ENCODE measurements at regions not wholly inside any gene's neighbourhood (a gene's known extent, or its start where the extent isn't known, plus 50 kb on each side); places are given as distances from the start of the nearest gene placed in this dataset.
A peak's percentile ranks its signal among the peaks of the same experiment; 100 is the strongest.
"Not testable (repeated sequence)": the region's sequence is repeated elsewhere in the genome, so short reads cannot be mapped to it uniquely, and the experiment has no call there.

GRCh38 chr10:3325954-3326750, 153.6 kb upstream of the PITRM1 start:
- in situ Hi-C loops (cut with HindIII; ENCODE audit: low pct_unique_long_range_greater_than_20kb, low sequenced_read_pairs) = no loop called here
- no peak for DNase-seq (ENCODE audit: low read depth, low spot score)

- DNase-seq (ENCODE audit: low read depth, low spot score) = no peak
- in situ Hi-C loops (cut with HindIII; ENCODE audit: low pct_unique_long_range_greater_than_20kb, low sequenced_read_pairs) = no loop called here
Measured at GRCh38 chr10:3324612-3325038, 152.0 kb upstream of the PITRM1 start.

DNA sequence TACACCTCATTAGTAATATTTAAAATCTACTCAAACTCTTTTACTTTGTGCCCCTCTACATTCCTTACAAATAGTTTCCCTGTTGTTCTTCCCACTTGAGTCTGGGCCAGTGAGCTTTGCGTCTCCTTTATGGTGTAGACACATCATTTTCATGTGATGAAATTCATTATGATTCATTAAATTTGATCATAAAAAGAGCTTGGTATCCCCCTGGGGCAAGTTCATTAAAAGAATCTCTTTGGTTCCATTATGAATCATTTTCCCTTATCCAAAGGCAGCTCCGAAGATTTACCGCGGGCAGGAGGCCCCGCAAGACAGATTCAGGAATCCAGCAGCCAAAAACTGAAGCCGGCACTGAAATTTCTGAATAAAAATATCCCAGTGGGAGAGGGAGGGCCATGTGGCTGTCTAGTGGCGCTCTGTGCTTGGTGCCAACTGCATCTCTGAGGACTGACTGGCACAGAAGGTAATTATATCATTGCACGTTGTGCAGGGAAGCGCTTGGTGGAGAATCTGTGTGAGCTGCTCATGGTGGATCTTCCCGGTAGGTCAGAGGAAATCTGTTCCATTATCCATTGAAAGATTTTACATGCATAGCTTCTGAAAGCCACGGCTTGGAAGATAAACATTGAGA, 151.4 kb upstream of the PITRM1 start:
- DNase-seq (ENCODE audit: low read depth, low spot score) = peak; percentile 42
- in situ Hi-C loops (cut with HindIII; ENCODE audit: low pct_unique_long_range_greater_than_20kb, low sequenced_read_pairs) = no loop called here

DNA sequence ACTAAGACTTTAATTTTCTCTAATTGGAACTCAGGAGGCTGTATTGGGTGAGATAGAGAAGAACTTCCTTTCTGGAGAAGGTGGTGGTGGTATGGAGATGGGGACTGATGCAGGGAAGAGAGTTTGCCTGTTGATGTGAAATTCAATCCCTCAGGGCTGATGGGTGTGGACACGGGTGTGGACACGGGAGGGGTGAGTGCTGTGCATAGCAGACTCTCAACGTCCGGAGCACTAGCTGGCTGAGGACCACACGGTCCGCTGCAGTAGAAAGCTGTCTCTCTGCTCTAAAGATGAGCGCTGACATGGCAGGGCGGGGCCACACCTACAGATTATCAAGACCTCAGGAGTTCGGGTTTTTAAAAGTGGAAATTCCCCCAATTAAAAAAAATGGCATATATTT, 148.5 kb upstream of the PITRM1 start:
- DNase-seq (ENCODE audit: low read depth, low spot score) = no peak
- in situ Hi-C loops (cut with HindIII; ENCODE audit: low pct_unique_long_range_greater_than_20kb, low sequenced_read_pairs) = no loop called here

DNA sequence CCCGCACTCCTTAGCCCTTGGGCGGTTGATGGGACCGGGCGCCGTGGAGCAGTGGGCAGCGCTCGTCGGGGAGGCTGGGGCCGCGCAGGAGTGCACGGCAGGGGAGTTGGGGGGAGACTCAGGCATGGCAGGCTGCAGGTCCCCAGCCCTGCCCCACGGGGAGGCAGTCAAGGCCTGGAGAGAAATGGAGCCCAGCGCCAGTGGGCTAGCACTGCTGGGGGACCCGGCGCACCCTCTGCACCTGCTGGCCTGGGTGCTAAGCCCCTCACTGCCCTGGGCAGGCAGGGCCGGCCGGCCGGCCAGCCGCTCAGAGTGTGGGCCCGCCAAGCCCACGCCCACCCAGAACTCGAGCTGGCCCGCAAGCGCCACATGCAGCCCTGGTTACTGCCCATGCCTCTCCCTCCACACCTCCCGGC, 147.2 kb upstream of the PITRM1 start:
- in situ Hi-C loops (cut with HindIII; ENCODE audit: low pct_unique_long_range_greater_than_20kb, low sequenced_read_pairs) = no loop called here
- no peak for DNase-seq (ENCODE audit: low read depth, low spot score)

- in situ Hi-C loops (cut with HindIII; ENCODE audit: low pct_unique_long_range_greater_than_20kb, low sequenced_read_pairs); DNase-seq (ENCODE audit: low read depth, low spot score): not testable (repeated sequence)
Measured at GRCh38 chr10:3318480-3318807, 145.9 kb upstream of the PITRM1 start.

- in situ Hi-C loops (cut with HindIII; ENCODE audit: low pct_unique_long_range_greater_than_20kb, low sequenced_read_pairs); DNase-seq (ENCODE audit: low read depth, low spot score): not testable (repeated sequence)
Measured at GRCh38 chr10:3317553-3318479, 145.2 kb upstream of the PITRM1 start.

- DNase-seq (ENCODE audit: low read depth, low spot score); in situ Hi-C loops (cut with HindIII; ENCODE audit: low pct_unique_long_range_greater_than_20kb, low sequenced_read_pairs): not testable (repeated sequence)
Measured at GRCh38 chr10:3314445-3315085, 142.0 kb upstream of the PITRM1 start.

DNA sequence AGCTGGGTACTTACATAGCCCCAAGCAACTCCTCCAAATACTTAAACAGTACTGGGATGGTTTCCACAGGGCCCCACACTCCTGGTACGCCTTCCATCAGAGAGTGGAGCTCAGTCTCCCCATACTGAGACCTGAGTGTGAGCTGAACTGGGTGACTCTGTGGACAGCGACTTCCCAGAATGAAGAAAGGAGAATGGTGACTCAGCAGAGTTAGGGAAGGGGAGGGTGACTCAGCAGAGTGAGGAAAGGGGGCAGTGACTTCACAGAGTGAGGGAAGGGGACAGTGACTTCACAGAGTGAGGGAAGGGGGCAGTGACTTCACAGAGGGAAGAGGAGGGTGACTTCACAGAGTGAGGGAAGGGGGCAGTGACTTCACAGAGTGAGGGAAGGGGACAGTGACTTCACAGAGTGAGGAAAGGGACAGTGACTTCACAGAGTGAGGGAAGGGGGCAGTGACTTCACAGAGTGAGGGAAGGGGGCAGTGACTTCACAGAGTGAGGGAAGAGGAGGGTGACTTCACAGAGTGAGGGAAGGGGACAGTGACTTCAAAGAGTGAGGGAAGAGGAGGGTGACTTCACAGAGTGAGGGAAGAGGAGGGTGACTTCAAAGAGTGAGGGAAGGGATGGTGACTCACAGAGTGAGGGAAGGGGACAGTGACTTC, 141.3 kb upstream of the PITRM1 start:
- DNase-seq (ENCODE audit: low read depth, low spot score) = not testable (repeated sequence)

DNA sequence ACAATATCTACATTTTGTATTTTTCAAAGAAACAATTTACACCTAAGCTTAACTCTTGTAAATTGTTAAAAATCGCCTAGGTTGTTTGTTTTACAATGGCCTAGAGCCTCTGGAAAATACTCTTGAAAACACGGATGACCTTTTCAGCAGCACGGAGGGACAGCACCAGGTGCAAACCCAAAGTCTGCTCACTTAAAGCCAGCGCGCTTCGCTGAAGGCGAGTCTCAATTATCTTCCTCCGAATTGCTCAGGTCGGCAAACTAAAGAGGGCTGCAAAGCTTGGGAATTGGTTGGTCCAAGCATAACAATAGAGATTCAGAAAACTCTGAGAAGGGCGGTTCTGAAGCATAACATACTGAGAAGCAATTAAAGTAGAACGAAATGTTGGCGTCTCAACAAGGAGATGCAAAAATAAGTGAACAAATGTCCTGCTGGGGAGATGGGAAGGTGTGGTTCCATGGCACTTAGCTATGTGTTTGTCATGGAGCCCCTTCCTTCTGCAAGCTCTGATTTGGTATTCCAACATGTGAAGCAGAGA, 139.9 kb upstream of the PITRM1 start:
- no peak for DNase-seq (ENCODE audit: low read depth, low spot score)
- in situ Hi-C loops (cut with HindIII; ENCODE audit: low pct_unique_long_range_greater_than_20kb, low sequenced_read_pairs) = no loop called here

More for the DNA sequence above, 141.3 kb upstream of the PITRM1 start:
- in situ Hi-C loops (cut with HindIII; ENCODE audit: low pct_unique_long_range_greater_than_20kb, low sequenced_read_pairs) = not testable (repeated sequence)

DNA sequence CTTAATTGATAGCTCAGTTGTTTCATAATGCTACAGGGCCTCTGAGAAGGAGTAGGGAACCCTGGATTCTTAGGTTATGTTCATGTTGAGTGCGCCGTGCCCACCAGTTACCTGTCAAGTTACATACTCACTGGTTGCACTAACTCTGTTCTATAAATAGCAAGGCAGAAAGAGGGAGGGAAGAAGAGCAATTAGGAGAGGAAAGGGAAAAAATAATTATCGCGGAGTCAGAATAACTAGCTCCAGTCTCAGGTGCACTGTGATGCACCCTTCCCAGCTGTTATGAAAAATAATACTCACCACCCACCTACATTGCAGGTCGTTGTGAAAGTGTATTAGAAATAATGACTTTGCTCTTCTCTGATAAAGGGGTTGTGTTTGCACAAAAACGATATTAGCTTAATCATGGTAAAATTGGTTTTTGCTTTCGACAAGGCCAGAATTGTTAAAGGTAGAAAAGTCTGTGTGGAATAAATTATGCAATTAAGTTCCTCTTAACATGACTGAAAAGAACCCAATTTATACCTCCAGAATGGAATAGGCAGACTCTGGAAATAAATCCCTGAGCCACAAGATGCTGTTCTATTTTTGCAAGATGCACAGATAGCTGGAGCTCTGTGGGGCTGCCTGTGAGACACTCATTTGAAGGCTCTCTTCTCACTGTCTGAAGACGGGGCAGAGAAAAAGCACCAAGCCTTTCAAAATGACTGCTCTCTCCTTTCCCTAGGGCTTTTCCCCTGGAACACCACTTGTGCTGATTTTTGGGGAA, 137.6 kb upstream of the PITRM1 start:
- DNase-seq (ENCODE audit: low read depth, low spot score) = no peak
- in situ Hi-C loops (cut with HindIII; ENCODE audit: low pct_unique_long_range_greater_than_20kb, low sequenced_read_pairs) = no loop called here

GRCh38 chr10:3306050-3306449, 133.5 kb upstream of the PITRM1 start:
- no peak for DNase-seq (ENCODE audit: low read depth, low spot score)
- in situ Hi-C loops (cut with HindIII; ENCODE audit: low pct_unique_long_range_greater_than_20kb, low sequenced_read_pairs) = no loop called here

- DNase-seq (ENCODE audit: low read depth, low spot score) = no peak
- in situ Hi-C loops (cut with HindIII; ENCODE audit: low pct_unique_long_range_greater_than_20kb, low sequenced_read_pairs) = no loop called here
Measured at GRCh38 chr10:3295582-3296151, 123.1 kb upstream of the PITRM1 start.

GRCh38 chr10:3294919-3295581, 122.5 kb upstream of the PITRM1 start:
- in situ Hi-C loops (cut with HindIII; ENCODE audit: low pct_unique_long_range_greater_than_20kb, low sequenced_read_pairs) = no loop called here
- DNase-seq (ENCODE audit: low read depth, low spot score) = no peak

DNA sequence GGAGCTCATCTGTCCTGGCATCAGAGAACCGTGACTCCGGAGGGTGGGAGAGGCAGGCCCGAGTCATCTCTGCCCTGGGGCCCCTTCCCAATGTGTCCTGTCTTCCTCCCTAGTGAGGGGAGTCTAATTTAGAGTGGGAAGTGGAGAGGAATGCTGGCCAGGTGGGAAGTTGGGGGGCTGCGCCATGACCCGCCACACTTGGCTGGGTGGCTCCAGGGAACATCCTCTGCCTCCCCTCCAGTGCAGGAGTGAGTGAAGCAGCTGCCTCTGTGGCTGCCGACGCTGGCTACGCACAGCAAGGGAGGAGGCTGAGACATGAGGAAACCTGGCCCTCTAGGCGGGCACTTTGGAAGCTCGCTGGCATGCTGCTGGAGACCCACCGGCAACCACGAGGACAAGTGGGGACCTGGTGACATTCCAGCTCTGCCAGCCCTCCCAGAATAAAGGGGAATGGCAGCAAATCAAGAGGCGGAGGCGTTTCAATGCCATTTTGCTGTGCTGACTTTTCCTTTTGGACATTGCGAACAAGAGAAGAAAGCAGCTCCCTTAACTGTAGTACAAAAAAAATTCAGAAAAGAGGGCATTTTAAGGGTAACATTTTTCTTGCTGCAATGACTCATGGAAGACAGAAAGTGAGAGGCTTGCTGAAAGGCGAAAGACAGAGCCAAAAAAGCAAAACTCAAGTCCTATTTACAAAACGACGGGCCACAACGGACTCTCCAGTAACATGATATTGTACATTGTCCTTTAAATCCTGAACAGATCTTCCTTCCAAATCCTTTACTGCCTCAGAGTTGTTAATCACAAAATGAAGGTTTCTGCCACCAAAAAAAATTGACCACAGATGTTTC, 121.2 kb upstream of the PITRM1 start:
- DNase-seq (ENCODE audit: low read depth, low spot score) = no peak
- in situ Hi-C loops (cut with HindIII; ENCODE audit: low pct_unique_long_range_greater_than_20kb, low sequenced_read_pairs) = no loop called here
